H1 (cell line): ENCODE measurements at regions not wholly inside any gene's neighbourhood (a gene's known extent, or its start where the extent isn't known, plus 50 kb on each side); places are given as distances from the start of the nearest gene placed in this dataset.

ENCODE experiments used
- PHF8 ChIP-seq: fragments of 200-600 bp; sonication (generic); conservative IDR thresholded peaks from 2 replicates; pipeline ENCODE4 v1.7.1; 2012; ENCODE audit warnings: low read depth, mild to moderate bottlenecking, inconsistent platforms, low read length, moderate library complexity
- SP4 ChIP-seq: IDR thresholded peaks from 2 replicates; pipeline ENCODE4 v1.6.1; 2012; ENCODE audit warnings: low read length, inconsistent platforms

GRCh38 chr5:87027570-87027969, 240.1 kb upstream of the RASA1 start (continued):
- TF ChIP-seq PHF8 (no peak), SP4 (no peak)
- TF ChIP-seq, all 59 proteins: peak for 0
